Muscle layer of duodenum (tissue), 2 donors: ENCODE measurements at regions not wholly inside any gene's neighbourhood (a gene's known extent, or its start where the extent isn't known, plus 50 kb on each side); places are given as distances from the start of the nearest gene placed in this dataset.
A peak's percentile ranks its signal among the peaks of the same experiment; 100 is the strongest.

ENCODE experiments used
- H3K27ac ChIP-seq: one replicate; pipeline ENCODE4 v1.7.0; 2013; ENCODE audit warnings: mild to moderate bottlenecking, low read length
- H3K27me3 ChIP-seq: one replicate; pipeline ENCODE4 v1.7.0; 2013; ENCODE audit warnings: low read depth, mild to moderate bottlenecking, control low read depth, low read length
- H3K36me3 ChIP-seq, 2 donors: one replicate each; pipeline ENCODE4 v1.7.0; 2013; ENCODE audit warnings: low read length in 2 of 2, control low read depth in 1 of 2, mild to moderate bottlenecking in 1 of 2; ENCODE audit not compliant: insufficient read depth in 2 of 2, control insufficient read depth in 1 of 2
- H3K4me1 ChIP-seq, 2 donors: one replicate each; pipeline ENCODE4 v1.7.0; 2013; ENCODE audit warnings: low read length in 2 of 2, mild to moderate bottlenecking in 2 of 2, control low read depth in 1 of 2, moderate library complexity in 1 of 2; ENCODE audit not compliant: insufficient read depth in 2 of 2, control insufficient read depth in 1 of 2
- H3K4me3 ChIP-seq, 2 donors: one replicate each; pipeline ENCODE4 v1.7.0; 2013; ENCODE audit warnings: low read length in 2 of 2, low read depth in 1 of 2, mild to moderate bottlenecking in 1 of 2
- H3K9me3 ChIP-seq, 2 donors: one replicate each; pipeline ENCODE4 v1.7.0; 2013; ENCODE audit warnings: low read length in 2 of 2, control low read depth in 1 of 2, mild to moderate bottlenecking in 1 of 2; ENCODE audit not compliant: control insufficient read depth in 1 of 2
- donor health status: healthy.

- Histone ChIP-seq H3K4me1 (no peaks in the 10 kb centered on the region), H3K36me3 (no peaks in the 10 kb centered on the region), H3K27me3 (no peaks in the 10 kb centered on the region), H3K4me3 (no peak overlapping the region), H3K27ac (no peak overlapping the region), H3K9me3 (no peaks in the 10 kb centered on the region)
Measured at GRCh38 chr18:66731890-66732289, 128.0 kb upstream of the CDH19 start.

- H3K9me3 ChIP-seq, result no peaks in the 10 kb centered on the region
- no peak overlapping the region for H3K4me3 ChIP-seq
- H3K27ac ChIP-seq, result no peak overlapping the region
- no peaks in the 10 kb centered on the region for H3K27me3 ChIP-seq
- H3K4me1 ChIP-seq, result no peaks in the 10 kb centered on the region
- H3K36me3 ChIP-seq, result no peaks in the 10 kb centered on the region
Measured at GRCh38 chr18:66729442-66730239, 125.8 kb upstream of the CDH19 start.

- no peak overlapping the region for H3K27ac ChIP-seq
- H3K4me3 ChIP-seq, result no peak overlapping the region
Measured at GRCh38 chr18:66728951-66729350, 125.1 kb upstream of the CDH19 start.

GRCh38 chr18:66727991-66728390 lies 124.1 kb upstream of the CDH19 start:
- Histone ChIP-seq H3K4me1 (no peaks in the 10 kb centered on the region), H3K36me3 (no peaks in the 10 kb centered on the region), H3K27ac (no peak overlapping the region), H3K4me3 (no peak overlapping the region), H3K9me3 (no peaks in the 10 kb centered on the region), H3K27me3 (no peaks in the 10 kb centered on the region)

More at GRCh38 chr18:66728951-66729350, 125.1 kb upstream of the CDH19 start:
- Histone ChIP-seq H3K4me1 (no peaks in the 10 kb centered on the region), H3K9me3 (no peaks in the 10 kb centered on the region), H3K36me3 (no peaks in the 10 kb centered on the region), H3K27me3 (no peaks in the 10 kb centered on the region)

GRCh38 chr18:66724664-66725356 lies 120.9 kb upstream of the CDH19 start:
- Histone ChIP-seq H3K4me3 (no peak overlapping the region), H3K4me1 (no peaks in the 10 kb centered on the region), H3K36me3 (no peaks in the 10 kb centered on the region), H3K27ac (peak overlapping the region; percentile 74), H3K9me3 (no peaks in the 10 kb centered on the region), H3K27me3 (no peaks in the 10 kb centered on the region)

- Histone ChIP-seq H3K4me1 (no peaks in the 10 kb centered on the region), H3K4me3 (no peak overlapping the region), H3K9me3 (no peaks in the 10 kb centered on the region), H3K36me3 (no peaks in the 10 kb centered on the region), H3K27ac (no peak overlapping the region), H3K27me3 (no peaks in the 10 kb centered on the region)
Measured at GRCh38 chr18:66722671-66723070, 118.8 kb upstream of the CDH19 start.

- no peaks in the 10 kb centered on the region for H3K27me3 ChIP-seq
- no peaks in the 10 kb centered on the region for H3K36me3 ChIP-seq
- peaks cover 0 to 3% of the 10 kb centered on the region in 2 donors for H3K4me1 ChIP-seq
- H3K9me3 ChIP-seq, result no peaks in the 10 kb centered on the region
- H3K4me3 ChIP-seq, result no peak overlapping the region
- H3K27ac ChIP-seq, result no peak overlapping the region
Measured at GRCh38 chr18:66708646-66709045, 104.8 kb upstream of the CDH19 start.

- Histone ChIP-seq H3K27ac (no peak overlapping the region), H3K4me1 (peaks cover 0 to 3% of the 10 kb centered on the region in 2 donors), H3K4me3 (no peak overlapping the region), H3K36me3 (no peaks in the 10 kb centered on the region), H3K9me3 (no peaks in the 10 kb centered on the region), H3K27me3 (no peaks in the 10 kb centered on the region)
Measured at GRCh38 chr18:66707473-66707872, 103.6 kb upstream of the CDH19 start.

GRCh38 chr18:66695281-66695680 lies 91.4 kb upstream of the CDH19 start:
- H3K36me3 ChIP-seq, result no peaks in the 10 kb centered on the region
- no peak overlapping the region for H3K4me3 ChIP-seq
- no peaks in the 10 kb centered on the region for H3K27me3 ChIP-seq
- no peaks in the 10 kb centered on the region for H3K4me1 ChIP-seq
- H3K9me3 ChIP-seq, result no peaks in the 10 kb centered on the region
- H3K27ac ChIP-seq, result no peak overlapping the region

- no peak overlapping the region for H3K4me3 ChIP-seq
- H3K9me3 ChIP-seq, result no peaks in the 10 kb centered on the region
- H3K4me1 ChIP-seq, result no peaks in the 10 kb centered on the region
- H3K27ac ChIP-seq, result no peak overlapping the region
- no peaks in the 10 kb centered on the region for H3K27me3 ChIP-seq
- H3K36me3 ChIP-seq, result no peaks in the 10 kb centered on the region
Measured at GRCh38 chr18:66694852-66695251, 91.0 kb upstream of the CDH19 start.

GRCh38 chr18:66687635-66688034 lies 83.7 kb upstream of the CDH19 start:
- Histone ChIP-seq H3K36me3 (no peaks in the 10 kb centered on the region), H3K4me3 (no peak overlapping the region), H3K9me3 (peaks cover 0 to 16% of the 10 kb centered on the region in 2 donors), H3K27ac (no peak overlapping the region), H3K27me3 (no peaks in the 10 kb centered on the region), H3K4me1 (no peaks in the 10 kb centered on the region)
